ENCODE measurements at regions not wholly inside any gene's neighbourhood (a gene's known extent, or its start where the extent isn't known, plus 50 kb on each side); places are given as distances from the start of the nearest gene placed in this dataset.
"Not testable (repeated sequence)": the region's sequence is repeated elsewhere in the genome, so short reads cannot be mapped to it uniquely, and the experiment has no call there.

- DNase-seq: no peak
Observed at GRCh38 chr3:187855131-187855530, 109.9 kb upstream of the BCL6 start.

- no peak for DNase-seq
Observed at GRCh38 chr3:187856555-187856954, 111.3 kb upstream of the BCL6 start.

GRCh38 chr3:187858041-187858440 lies 112.8 kb upstream of the BCL6 start:
- DNase-seq: no peak

- DNase-seq: no peak
Observed at GRCh38 chr3:187858711-187859110, 113.4 kb upstream of the BCL6 start.

GRCh38 chr3:187862701-187863277 lies 117.5 kb upstream of the BCL6 start:
- not testable (repeated sequence) for DNase-seq

GRCh38 chr3:187870360-187871203 lies 125.3 kb upstream of the BCL6 start:
- no peak for DNase-seq

GRCh38 chr3:187871204-187871591 lies 125.9 kb upstream of the BCL6 start:
- no peak for DNase-seq

- DNase-seq: no peak
Observed at GRCh38 chr3:187871848-187872247, 126.6 kb upstream of the BCL6 start.

GRCh38 chr3:187873843-187874242 lies 128.6 kb upstream of the BCL6 start:
- DNase-seq: no peak

GRCh38 chr3:187875863-187876262 lies 130.6 kb upstream of the BCL6 start:
- DNase-seq: no peak

GRCh38 chr3:187878772-187879518 lies 133.7 kb upstream of the BCL6 start:
- no peak for DNase-seq

GRCh38 chr3:187880441-187880840 lies 135.2 kb upstream of the BCL6 start:
- DNase-seq: no peak

GRCh38 chr3:187880851-187881250 lies 135.6 kb upstream of the BCL6 start:
- no peak for DNase-seq

GRCh38 chr3:187888701-187889100 lies 143.4 kb upstream of the BCL6 start:
- no peak for DNase-seq

GRCh38 chr3:187889106-187889505 lies 143.8 kb upstream of the BCL6 start:
- DNase-seq: no peak

- DNase-seq: no peak
Observed at GRCh38 chr3:187889601-187890404, 144.5 kb upstream of the BCL6 start.

- DNase-seq: not testable (repeated sequence)
Observed at GRCh38 chr3:187890405-187890752, 145.1 kb upstream of the BCL6 start.

GRCh38 chr3:187896646-187897045 lies 151.4 kb upstream of the BCL6 start:
- DNase-seq: no peak

- no peak for DNase-seq
Observed at GRCh38 chr3:187899246-187899645, 154.0 kb upstream of the BCL6 start.

- DNase-seq: no peak
Observed at GRCh38 chr3:187900993-187901755, 155.9 kb upstream of the BCL6 start.

- no peak for DNase-seq
Observed at GRCh38 chr3:187902041-187902471, 156.8 kb upstream of the BCL6 start.

GRCh38 chr3:187902936-187903335 lies 157.7 kb upstream of the BCL6 start:
- DNase-seq: no peak
